H1 (cell line): ENCODE measurements at regions not wholly inside any gene's neighbourhood (a gene's known extent, or its start where the extent isn't known, plus 50 kb on each side); places are given as distances from the start of the nearest gene placed in this dataset.

Experiments used
- CEBPB ChIP-seq: IDR thresholded peaks from 2 replicates; pipeline ENCODE4 v1.6.1; 2012; ENCODE audit warnings: low read depth, low read length
- CHD1 ChIP-seq: IDR thresholded peaks from 2 replicates; pipeline ENCODE4 v1.6.1; 2012; ENCODE audit warnings: low read depth, low read length, improper control_type of control experiment
- CTCF ChIP-seq, 3 experiments: IDR thresholded peaks; 1 replicate in 2 of 3; 2 replicates in 1 of 3; pipeline versions ENCODE4 v1.5.1 to v1.6.1; 2011; ENCODE audit warnings: low read length in 3 of 3, mild to moderate bottlenecking in 3 of 3, inconsistent platforms in 2 of 3, low read depth in 1 of 3, moderate library complexity in 1 of 3; ENCODE audit not compliant: insufficient read depth in 1 of 3; ENCODE audit errors: control extremely low read depth in 1 of 3
- HDAC2 ChIP-seq, 2 experiments: fragments of 300-600 bp in 1 of 2; sonication (generic) in 1 of 2; IDR thresholded peaks; 2 replicates each; pipeline ENCODE4 v1.6.1; 2011 to 2012; ENCODE audit warnings: low read depth in 2 of 2, low read length in 2 of 2, mild to moderate bottlenecking in 2 of 2, moderate library complexity in 2 of 2, borderline replicate concordance in 1 of 2, inconsistent platforms in 1 of 2

DNA sequence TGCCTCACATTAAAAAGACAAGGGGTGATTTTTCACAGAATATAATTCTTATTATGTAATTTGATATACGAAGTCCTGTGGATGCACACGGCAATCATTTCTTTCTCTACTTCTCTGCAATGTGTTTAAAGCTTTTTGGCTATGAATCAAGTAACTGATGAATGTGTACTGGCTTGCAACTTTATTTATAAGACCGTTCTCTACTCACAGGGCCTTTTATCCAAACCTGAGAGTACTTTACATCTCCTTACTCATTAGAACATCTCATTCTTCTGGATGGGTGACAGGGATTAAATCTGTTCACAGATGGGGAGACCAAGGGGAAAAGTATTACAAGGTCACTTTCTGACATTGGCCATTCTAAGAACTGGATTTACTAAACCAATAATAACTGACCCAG, 215.8 kb upstream of the DIO2 start:
- TF ChIP-seq CTCF (IDR thresholded peaks at IDR 0.05; ENCODE audit: control extremely low read depth in 1 of 3, insufficient read depth in 1 of 3, low read depth in 1 of 3, low read length in 3 of 3) (no peak), HDAC2 (IDR thresholded peaks at IDR 0.05; ENCODE audit: borderline replicate concordance in 1 of 2, low read depth in 2 of 2, low read length in 2 of 2) (no peak), CHD1 (no peak), CEBPB (no peak)
